Progenitor cell of endocrine pancreas (in vitro differentiated cells): ENCODE measurements at regions not wholly inside any gene's neighbourhood (a gene's known extent, or its start where the extent isn't known, plus 50 kb on each side); places are given as distances from the start of the nearest gene placed in this dataset.

Experiments used
- DNase-seq: peaks from one replicate; pipeline ENCODE4 v3.0.0; 2021; ENCODE audit warnings: low spot score; ENCODE audit not compliant: unreplicated experiment
- H3K27ac Mint-ChIP-seq: 2 replicates; pipeline ENCODE4 v1.8.0; 2021; ENCODE audit warnings: mild to moderate bottlenecking, moderate library complexity, mixed read lengths
- H3K27me3 Mint-ChIP-seq: 2 replicates; pipeline ENCODE4 v1.8.0; 2021; ENCODE audit warnings: mixed read lengths
- H3K36me3 Mint-ChIP-seq: 2 replicates; pipeline ENCODE4 v1.8.0; 2022; ENCODE audit warnings: mixed read lengths; ENCODE audit not compliant: insufficient read depth
- H3K4me1 Mint-ChIP-seq: 2 replicates; pipeline ENCODE4 v1.8.0; 2021; ENCODE audit warnings: low read depth, mixed read lengths
- H3K4me3 Mint-ChIP-seq: 2 replicates; pipeline ENCODE4 v1.8.0; 2021; ENCODE audit warnings: low read depth, mild to moderate bottlenecking, moderate library complexity, mixed read lengths
- H3K9me3 Mint-ChIP-seq: 2 replicates; pipeline ENCODE4 v1.8.0; 2021; ENCODE audit warnings: low read depth, mixed read lengths
- CTCF ChIP-seq: fragments of 200-600 bp; sonication (generic); IDR thresholded peaks from one replicate; pipeline ENCODE4 v1.5.0; 2021; ENCODE audit warnings: antibody characterized with exemption, mild to moderate bottlenecking; ENCODE audit not compliant: unreplicated experiment

- no peaks in the 10 kb centered on the region for H3K4me1 Mint-ChIP-seq
- no peaks in the 10 kb centered on the region for H3K27me3 Mint-ChIP-seq
- no peak for TF ChIP-seq CTCF
- no peaks in the 10 kb centered on the region for H3K36me3 Mint-ChIP-seq
- H3K4me3 Mint-ChIP-seq: no peak overlapping the region
- no peaks in the 10 kb centered on the region for H3K9me3 Mint-ChIP-seq
- no peak for DNase-seq
- H3K27ac Mint-ChIP-seq: no peak overlapping the region
Measured at GRCh38 chr11:122241566-122241965, 125.6 kb upstream of the BLID start.

GRCh38 chr11:122240638-122241037 lies 124.6 kb upstream of the BLID start:
- Mint-ChIP-seq H3K9me3 (no peaks in the 10 kb centered on the region), H3K4me1 (peaks cover 1% of the 10 kb centered on the region), H3K36me3 (no peaks in the 10 kb centered on the region), H3K27me3 (no peaks in the 10 kb centered on the region), H3K27ac (no peak overlapping the region), H3K4me3 (no peak overlapping the region)
- DNase-seq: no peak
- no peak for TF ChIP-seq CTCF

GRCh38 chr11:122235615-122236014 lies 119.6 kb upstream of the BLID start:
- H3K4me3 Mint-ChIP-seq: no peak overlapping the region
- H3K9me3 Mint-ChIP-seq: no peaks in the 10 kb centered on the region
- no peak for DNase-seq
- H3K36me3 Mint-ChIP-seq: no peaks in the 10 kb centered on the region
- no peaks in the 10 kb centered on the region for H3K27me3 Mint-ChIP-seq
- no peak for TF ChIP-seq CTCF
- H3K4me1 Mint-ChIP-seq: peaks cover 3% of the 10 kb centered on the region
- no peak overlapping the region for H3K27ac Mint-ChIP-seq

GRCh38 chr11:122234780-122235179 lies 118.8 kb upstream of the BLID start:
- no peaks in the 10 kb centered on the region for H3K9me3 Mint-ChIP-seq
- H3K27me3 Mint-ChIP-seq: no peaks in the 10 kb centered on the region
- H3K27ac Mint-ChIP-seq: no peak overlapping the region
- no peaks in the 10 kb centered on the region for H3K36me3 Mint-ChIP-seq
- no peak for TF ChIP-seq CTCF
- peaks cover 4% of the 10 kb centered on the region for H3K4me1 Mint-ChIP-seq
- no peak for DNase-seq
- no peak overlapping the region for H3K4me3 Mint-ChIP-seq

GRCh38 chr11:122234257-122234656 lies 118.2 kb upstream of the BLID start:
- no peaks in the 10 kb centered on the region for H3K36me3 Mint-ChIP-seq
- no peak for DNase-seq
- no peaks in the 10 kb centered on the region for H3K9me3 Mint-ChIP-seq
- H3K27me3 Mint-ChIP-seq: no peaks in the 10 kb centered on the region
- H3K4me3 Mint-ChIP-seq: no peak overlapping the region
- TF ChIP-seq CTCF: no peak
- no peak overlapping the region for H3K27ac Mint-ChIP-seq
- peaks cover 10% of the 10 kb centered on the region for H3K4me1 Mint-ChIP-seq

- Mint-ChIP-seq H3K36me3 (no peaks in the 10 kb centered on the region), H3K27ac (no peak overlapping the region), H3K4me1 (peaks cover 11% of the 10 kb centered on the region), H3K4me3 (no peak overlapping the region), H3K27me3 (no peaks in the 10 kb centered on the region), H3K9me3 (no peaks in the 10 kb centered on the region)
- DNase-seq: no peak
- no peak for TF ChIP-seq CTCF
Measured at GRCh38 chr11:122232985-122233384, 117.0 kb upstream of the BLID start.
